SK-N-SH (cell line): ENCODE measurements at regions not wholly inside any gene's neighbourhood (a gene's known extent, or its start where the extent isn't known, plus 50 kb on each side); places are given as distances from the start of the nearest gene placed in this dataset.

Experiments
- CTCF ChIA-PET: fragments of 300-600, 350-600 bp; formaldehyde crosslinking; extraction: SDS; loops from one replicate; lab custom pipeline; 2021; lab: Yijun Ruan, JAX
- POLR2A ChIA-PET: fragments of 350-600 bp; sonication (Branson Sonifier 250); formaldehyde crosslinking; extraction: SDS; loops from one replicate; lab custom pipeline; 2020; ENCODE audit warnings: antibody characterized with exemption, inconsistent platforms; lab: Yijun Ruan, JAX
- DNase-seq: peaks from one replicate; pipeline ENCODE4 v3.0.0; 2012
- H2AFZ ChIP-seq: fragments of 200-600 bp; sonication (generic); 2 replicates; pipeline ENCODE4 v1.8.1; 2016; ENCODE audit warnings: antibody characterized with exemption, mild to moderate bottlenecking, low read depth
- H3F3A ChIP-seq: fragments of 200-600 bp; sonication (generic); replicated peaks from 2 replicates; pipeline ENCODE3; 2016; ENCODE audit warnings: antibody characterized with exemption, mild to moderate bottlenecking; ENCODE audit not compliant: insufficient read depth
- H3K27ac ChIP-seq, 2 experiments: fragments of 200-500 bp in 1 of 2; fragments of 200-600 bp in 1 of 2; sonication (Bioruptor generic) in 1 of 2; sonication (generic), shearing (Covaris generic) in 1 of 2; 2 replicates each; pipeline versions ENCODE4 v1.5.1 to v1.6.1; 2014 to 2016; ENCODE audit warnings: low read depth in 2 of 2, inconsistent platforms in 1 of 2, low read length in 1 of 2, mild to moderate bottlenecking in 1 of 2, mixed read lengths in 1 of 2
- H3K27me3 ChIP-seq: fragments of 200-600 bp; sonication (generic), shearing (Covaris generic); 2 replicates; pipeline ENCODE4 v1.6.1; 2016; ENCODE audit warnings: mixed run types; ENCODE audit not compliant: insufficient read depth
- H3K36me3 ChIP-seq, 2 experiments: fragments of 200-500 bp in 1 of 2; fragments of 200-600 bp in 1 of 2; sonication (Bioruptor generic) in 1 of 2; sonication (generic) in 1 of 2; replicated peaks in 1 of 2; 2 replicates each; pipeline versions ENCODE3 to v1.5.1; 2014 to 2016; ENCODE audit warnings: low read length in 1 of 2, mild to moderate bottlenecking in 1 of 2; ENCODE audit not compliant: insufficient read depth in 2 of 2, control insufficient read depth in 1 of 2
- H3K4me1 ChIP-seq, 2 experiments: fragments of 200-500 bp in 1 of 2; fragments of 200-600 bp in 1 of 2; sonication (Bioruptor generic) in 1 of 2; sonication (generic), shearing (Covaris generic) in 1 of 2; 2 replicates each; pipeline versions ENCODE4 v1.5.1 to v1.6.1; 2014 to 2016; ENCODE audit warnings: low read depth in 1 of 2, low read length in 1 of 2, mixed run types in 1 of 2; ENCODE audit not compliant: insufficient read depth in 2 of 2, control insufficient read depth in 1 of 2
- H3K4me2 ChIP-seq: fragments of 200-600 bp; sonication (generic), shearing (Covaris generic); 2 replicates; pipeline ENCODE4 v1.6.1; 2017; ENCODE audit warnings: mixed run types
- H3K4me3 ChIP-seq, 2 experiments: fragments of 200-500 bp in 1 of 2; fragments of 200-600 bp in 1 of 2; sonication (Bioruptor generic) in 1 of 2; sonication (generic), shearing (Covaris generic) in 1 of 2; 2 replicates each; pipeline versions ENCODE4 v1.5.1 to v1.8.1; 2014 to 2016; ENCODE audit warnings: low read depth in 2 of 2, inconsistent platforms in 1 of 2, low read length in 1 of 2, mild to moderate bottlenecking in 1 of 2, mixed read lengths in 1 of 2, moderate library complexity in 1 of 2
- H3K79me2 ChIP-seq: fragments of 200-600 bp; sonication (generic); 2 replicates; pipeline ENCODE4 v1.8.1; 2017; ENCODE audit warnings: mild to moderate bottlenecking; ENCODE audit not compliant: insufficient read depth
- H3K9ac ChIP-seq: fragments of 200-600 bp; sonication (generic); 2 replicates; pipeline ENCODE4 v1.6.1; 2017; ENCODE audit warnings: mixed run types
- H3K9me2 ChIP-seq: fragments of 200-600 bp; sonication (generic); 2 replicates; pipeline ENCODE4 v1.6.1; 2017; ENCODE audit warnings: mixed run types
- H3K9me3 ChIP-seq: fragments of 200-600 bp; sonication (generic); 2 replicates; pipeline ENCODE4 v1.6.1; 2017; ENCODE audit warnings: mixed run types, mild to moderate bottlenecking, moderate library complexity
- H4K20me1 ChIP-seq: fragments of 200-600 bp; sonication (generic); 2 replicates; pipeline ENCODE4 v1.6.1; 2017; ENCODE audit warnings: mild to moderate bottlenecking, mixed run types; ENCODE audit not compliant: insufficient read depth
- CTCF ChIP-seq: fragments of 200-600 bp; sonication (generic); IDR thresholded peaks from 2 replicates; pipeline ENCODE4 v1.6.1; 2017; ENCODE audit warnings: antibody characterized with exemption, mild to moderate bottlenecking, moderate library complexity
- FOSL2 ChIP-seq: IDR thresholded peaks from 2 replicates; pipeline ENCODE4 v1.4.0; 2012; ENCODE audit warnings: low read depth, mild to moderate bottlenecking, moderate library complexity, borderline replicate concordance
- FOXJ3 ChIP-seq: sonication (generic); formaldehyde crosslinking; IDR thresholded peaks from 2 replicates; pipeline ENCODE4 v1.5.1; 2020; ENCODE audit warnings: mild to moderate bottlenecking, missing genetic modification reagents
- FOXM1 ChIP-seq: IDR thresholded peaks from 2 replicates; pipeline ENCODE4 v1.4.0; 2012; ENCODE audit warnings: low read depth, mild to moderate bottlenecking
- GATA2 ChIP-seq: sonication (generic); formaldehyde crosslinking; IDR thresholded peaks from 2 replicates; pipeline ENCODE4 v1.5.0; 2020; ENCODE audit warnings: mild to moderate bottlenecking, missing genetic modification reagents
- JUND ChIP-seq: IDR thresholded peaks from 2 replicates; pipeline ENCODE4 v1.4.0; 2012
- MAX ChIP-seq: IDR thresholded peaks from 2 replicates; pipeline ENCODE4 v1.4.0; 2012; ENCODE audit warnings: low read depth
- MXI1 ChIP-seq: IDR thresholded peaks from 2 replicates; pipeline ENCODE4 v1.6.1; 2012; ENCODE audit warnings: mild to moderate bottlenecking, low read depth, low read length, improper control_type of control experiment
- NFIC ChIP-seq: IDR thresholded peaks from 2 replicates; pipeline ENCODE4 v1.4.0; 2012; ENCODE audit warnings: borderline replicate concordance
- PBX3 ChIP-seq: IDR thresholded peaks from 2 replicates; pipeline ENCODE4; 2012
- POLR2AphosphoS5 ChIP-seq: IDR thresholded peaks from 2 replicates; pipeline ENCODE4 v1.6.1; 2012; ENCODE audit warnings: low read depth, low read length
- RAD21 ChIP-seq: IDR thresholded peaks from 2 replicates; pipeline ENCODE4 v1.6.1; 2012; ENCODE audit warnings: mild to moderate bottlenecking, low read length
- RCOR1 ChIP-seq: fragments of 150-350 bp; IDR thresholded peaks from 2 replicates; pipeline ENCODE4 v1.6.1; 2017; ENCODE audit warnings: antibody characterized with exemption, low read length
- RFX5 ChIP-seq: IDR thresholded peaks from 2 replicates; pipeline ENCODE4 v1.6.1; 2012; ENCODE audit warnings: mild to moderate bottlenecking, improper control_type of control experiment, low read length
- SIN3A ChIP-seq: IDR thresholded peaks from 2 replicates; pipeline ENCODE4 v1.6.1; 2012; ENCODE audit warnings: low read depth, mild to moderate bottlenecking, low read length, moderate library complexity, borderline replicate concordance
- SMC3 ChIP-seq: IDR thresholded peaks from 2 replicates; pipeline ENCODE4 v1.6.1; 2012; ENCODE audit warnings: low read depth, low read length, improper control_type of control experiment
- TAF1 ChIP-seq: IDR thresholded peaks from 2 replicates; pipeline ENCODE4 v1.6.1; 2012; ENCODE audit warnings: low read depth, mild to moderate bottlenecking, low read length, moderate library complexity, borderline replicate concordance
- TCF12 ChIP-seq: IDR thresholded peaks from 2 replicates; pipeline ENCODE4 v1.4.0; 2012
- ZBTB33 ChIP-seq: IDR thresholded peaks from 2 replicates; pipeline ENCODE4 v1.4.0; 2012; ENCODE audit warnings: low read depth, borderline replicate concordance

- Histone ChIP-seq H3K9me2 (no peaks in the 10 kb centered on the region), H4K20me1 (no peaks in the 10 kb centered on the region), H3K4me1 (no peaks in the 10 kb centered on the region), H3K36me3 (no peaks in the 10 kb centered on the region), H2AFZ (no peak overlapping the region), H3K4me2 (no peak overlapping the region), H3K79me2 (no peaks in the 10 kb centered on the region), H3K9ac (no peak overlapping the region), H3F3A (no peaks in the 10 kb centered on the region)
- ChIA-PET CTCF (no interaction called here), POLR2A (no interaction called here)
- DNase-seq, result no peak
- TF ChIP-seq PBX3, result no peak
- no peak for TF ChIP-seq FOXM1
- no peak for TF ChIP-seq RAD21
- TF ChIP-seq JUND, result no peak
- no peak for TF ChIP-seq SIN3A
- no peak for TF ChIP-seq NFIC
- TF ChIP-seq TAF1, result no peak
- TF ChIP-seq MAX, result no peak
- no peak for TF ChIP-seq RFX5
- TF ChIP-seq CTCF, result no peak
- no peak for TF ChIP-seq FOSL2
- no peak for TF ChIP-seq RCOR1
- no peak for TF ChIP-seq MXI1
- no peak for TF ChIP-seq POLR2AphosphoS5
- TF ChIP-seq TCF12, result no peak
- no peak for TF ChIP-seq ZBTB33
- no peak for TF ChIP-seq GATA2 (CRISPR knock-in tag)
- no peak for TF ChIP-seq SMC3
- TF ChIP-seq FOXJ3, result no peak
- TF ChIP-seq, all 33 proteins: peak for 0
- Histone ChIP-seq H3K27me3 (no peaks in the 10 kb centered on the region), H3K27ac (no peak overlapping the region), H3K9me3 (no peaks in the 10 kb centered on the region), H3K4me3 (no peak overlapping the region)
These were observed 73.0 kb upstream of the ADRB1 start for GRCh38 chr10:113970641-113971040.
